GM19324 (cell line): ENCODE measurements at regions not wholly inside any gene's neighbourhood (a gene's known extent, or its start where the extent isn't known, plus 50 kb on each side); places are given as distances from the start of the nearest gene placed in this dataset.

ENCODE experiments used
- ATAC-seq: cut with Tn5 transposase; IDR thresholded peaks from one replicate; pipeline ENCODE4 v1.9.1; 2021; ENCODE audit warnings: mild to moderate bottlenecking, moderate library complexity; ENCODE audit not compliant: unreplicated experiment, low FRiP score

GRCh38 chr1:90413519-90413918 is 303.6 kb downstream of the BARHL2 start:
- ATAC-seq, result no peak

GRCh38 chr1:90412563-90412962 is 304.5 kb downstream of the BARHL2 start:
- no peak for ATAC-seq

GRCh38 chr1:90411185-90411584 is 305.9 kb downstream of the BARHL2 start:
- no peak for ATAC-seq

GRCh38 chr1:90407737-90408136 is 309.4 kb downstream of the BARHL2 start:
- ATAC-seq, result no peak

GRCh38 chr1:90405726-90406125 is 311.4 kb downstream of the BARHL2 start:
- no peak for ATAC-seq

DNA sequence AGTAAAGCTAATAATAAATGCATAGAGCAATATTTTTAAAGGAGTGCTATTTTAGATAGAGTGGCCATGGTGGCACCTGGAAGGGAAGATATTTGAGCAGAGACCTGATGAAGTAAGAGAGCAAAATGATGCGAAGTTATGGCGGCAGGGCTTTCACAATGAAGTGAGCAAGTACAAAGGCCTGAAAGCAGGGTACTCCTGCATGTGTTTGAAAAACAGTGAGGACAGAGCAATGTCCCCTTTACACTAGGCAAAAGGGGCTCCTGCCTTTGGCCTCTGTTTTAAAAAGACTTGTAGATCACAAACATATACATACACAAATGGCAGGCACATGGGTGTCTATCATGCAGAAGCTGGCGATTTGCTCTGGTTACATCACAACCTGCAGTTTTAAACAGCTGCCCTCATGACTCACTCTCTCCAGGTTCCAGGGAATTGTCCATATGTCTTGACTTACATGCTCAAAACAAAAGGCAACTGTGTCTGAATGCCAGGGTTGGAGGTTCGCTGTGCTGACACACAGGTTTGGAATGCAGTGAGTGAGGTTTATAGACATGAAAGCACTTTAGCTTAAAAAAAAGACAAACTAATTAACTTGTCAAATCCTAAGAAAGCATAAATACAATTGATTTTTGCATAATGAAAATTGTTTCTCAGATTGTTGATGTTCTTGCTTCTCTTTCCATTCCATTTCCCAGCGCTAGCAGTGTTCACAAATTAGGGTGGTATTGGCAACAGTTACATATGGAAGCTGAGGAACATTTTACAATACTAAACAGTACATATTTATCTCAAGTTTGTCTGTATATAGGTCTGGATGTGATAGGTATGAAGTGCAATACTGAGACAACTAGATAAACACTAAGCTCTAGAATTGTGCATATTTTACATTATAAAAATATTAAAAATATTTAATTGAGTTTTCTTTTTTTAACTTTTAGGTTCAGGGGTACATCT is 313.9 kb downstream of the BARHL2 start:
- ATAC-seq, result no peak

DNA sequence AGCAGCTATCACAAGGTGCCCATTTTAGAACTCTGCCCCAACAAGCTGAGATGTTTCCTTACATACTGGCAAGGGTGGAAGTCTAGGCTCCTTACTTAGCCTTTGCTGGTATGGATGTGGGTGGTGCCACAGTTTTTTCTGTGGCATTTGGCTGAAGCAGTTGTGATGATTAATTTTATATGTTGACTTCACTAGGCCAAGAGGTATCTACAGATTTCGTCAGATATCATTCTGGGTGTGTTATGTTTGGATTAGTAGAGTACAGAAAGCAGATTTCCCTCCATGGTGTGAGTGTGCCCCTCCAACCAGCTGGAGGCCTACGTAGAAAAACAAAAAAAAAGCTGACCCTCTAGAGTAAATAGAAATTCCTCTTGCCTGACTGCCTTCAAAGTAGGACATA is 317.0 kb downstream of the BARHL2 start:
- no peak for ATAC-seq

- no peak for ATAC-seq
These were observed 320.2 kb downstream of the BARHL2 start for GRCh38 chr1:90396917-90397316.

DNA sequence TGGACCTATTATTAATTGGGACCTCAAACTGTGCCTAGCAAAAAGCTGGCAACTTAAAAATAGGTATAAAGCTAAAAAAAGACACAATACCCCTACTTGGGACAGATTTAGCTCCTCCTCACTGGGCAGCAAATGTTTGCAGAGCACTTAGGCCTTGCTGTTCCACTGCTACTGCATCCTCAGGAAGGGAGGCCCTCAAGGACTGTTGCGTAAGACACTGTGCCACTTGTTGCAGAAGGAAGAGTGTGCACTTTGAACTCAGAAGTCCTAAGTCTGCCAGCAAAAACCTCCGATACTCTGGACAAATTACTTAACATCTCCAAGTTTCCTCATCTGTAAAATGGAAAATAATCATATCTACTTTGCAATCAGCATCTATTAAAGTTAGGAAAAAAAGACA is 322.9 kb downstream of the BARHL2 start:
- no peak for ATAC-seq

- no peak for ATAC-seq
These were observed 324.1 kb downstream of the BARHL2 start for GRCh38 chr1:90393025-90393424.

GRCh38 chr1:90391126-90391525 is 326.0 kb downstream of the BARHL2 start:
- ATAC-seq, result no peak

DNA sequence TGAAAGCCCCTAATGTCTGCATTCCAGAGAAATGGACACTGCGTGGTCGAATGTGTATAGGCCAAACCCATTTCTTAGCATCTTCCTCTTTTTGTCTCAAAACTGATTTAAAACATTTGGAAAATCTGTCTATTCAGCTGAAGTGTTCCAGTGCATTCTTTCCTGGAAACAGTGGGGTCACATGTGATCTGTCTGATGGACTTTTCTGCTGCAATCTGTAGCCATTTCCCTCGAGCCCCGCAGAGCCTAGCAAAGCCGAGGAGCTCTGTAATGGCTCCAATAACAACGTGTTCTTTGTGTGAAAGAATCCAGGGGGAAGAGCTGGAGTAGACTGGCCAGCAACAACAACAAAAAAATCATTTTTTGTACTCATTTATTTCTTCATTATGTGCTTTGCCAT is 329.3 kb downstream of the BARHL2 start:
- ATAC-seq, result no peak

GRCh38 chr1:90386899-90387720 is 330.0 kb downstream of the BARHL2 start:
- no peak for ATAC-seq

GRCh38 chr1:90384193-90384592 is 332.9 kb downstream of the BARHL2 start:
- no peak for ATAC-seq

DNA sequence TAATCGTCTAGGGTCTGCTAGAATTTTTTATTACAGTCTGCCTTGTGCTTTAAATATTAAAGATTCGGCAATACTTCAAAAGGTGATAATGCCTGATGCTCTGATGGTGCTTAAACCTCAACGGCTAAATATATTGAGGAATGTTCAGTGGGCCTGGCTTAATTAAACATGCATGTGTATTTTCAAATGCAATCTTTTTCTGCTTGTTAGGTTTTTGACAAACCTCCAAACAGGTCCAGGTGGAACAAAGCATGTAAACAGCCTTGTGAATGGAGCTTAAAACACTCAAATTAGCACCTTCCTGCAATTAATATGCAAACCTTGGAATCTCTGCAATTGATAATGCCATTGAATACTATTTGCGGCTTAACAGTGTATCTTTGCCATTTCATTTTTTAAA is 334.9 kb downstream of the BARHL2 start:
- ATAC-seq, result no peak

DNA sequence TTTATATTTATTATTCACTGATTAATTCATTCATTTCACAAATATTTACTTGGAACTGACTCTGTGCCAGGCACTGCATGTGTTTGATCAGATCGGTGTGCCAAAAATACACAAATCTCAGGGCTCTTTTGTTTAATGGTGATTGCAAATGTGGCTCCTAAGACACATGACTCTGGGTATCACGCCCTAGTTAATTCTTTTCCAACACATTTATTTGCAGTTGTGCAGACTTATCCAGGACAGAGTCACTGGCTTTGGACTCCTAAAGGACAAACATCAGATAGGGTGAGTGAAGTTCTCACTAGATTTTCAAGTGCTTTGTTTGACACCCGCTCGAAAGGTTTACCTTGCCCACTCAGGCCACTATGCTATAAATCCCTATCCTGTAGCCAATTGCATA is 335.5 kb downstream of the BARHL2 start:
- ATAC-seq, result no peak

DNA sequence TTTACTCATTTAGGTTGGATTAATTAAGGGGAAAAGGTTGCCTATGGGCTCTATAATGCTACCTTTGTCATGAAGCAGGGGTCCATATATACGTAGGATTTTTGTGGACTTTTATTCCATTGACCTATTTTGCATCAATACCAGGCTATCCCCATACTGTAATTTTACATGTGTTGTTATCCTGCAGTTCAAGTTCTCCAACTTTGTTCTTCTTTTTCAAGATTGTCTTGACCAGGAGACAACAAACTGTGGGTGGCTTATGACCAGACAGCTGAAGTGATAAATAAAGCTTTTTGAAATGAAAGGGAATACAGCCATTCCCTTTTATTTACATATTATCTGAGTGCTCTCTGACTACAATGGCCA is 345.7 kb downstream of the BARHL2 start:
- no peak for ATAC-seq

- ATAC-seq, result no peak
These were observed 346.2 kb downstream of the BARHL2 start for GRCh38 chr1:90370686-90371447.

GRCh38 chr1:90362163-90362562 is 354.9 kb downstream of the BARHL2 start:
- ATAC-seq, result no peak

DNA sequence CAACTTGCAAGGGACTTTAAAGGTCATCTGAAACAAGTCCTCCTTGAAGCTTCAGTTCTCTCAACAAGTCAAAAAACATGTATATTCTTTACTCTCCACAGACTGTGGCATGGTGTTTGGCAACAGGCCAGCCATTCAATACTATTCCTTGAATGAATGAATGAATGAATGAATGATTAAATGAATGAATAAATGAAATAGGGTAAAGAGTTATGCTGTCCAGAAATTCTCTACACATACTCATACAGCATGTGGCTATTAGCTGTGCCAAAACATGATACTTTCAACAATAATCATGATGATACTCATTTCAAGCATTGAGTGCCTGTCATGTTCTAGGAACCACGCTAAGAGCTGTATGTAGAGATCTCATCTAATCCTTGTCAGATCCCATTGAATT is 356.1 kb downstream of the BARHL2 start:
- ATAC-seq, result no peak

GRCh38 chr1:90359994-90360393 is 357.1 kb downstream of the BARHL2 start:
- no peak for ATAC-seq
